ENCODE measurements at regions not wholly inside any gene's neighbourhood (a gene's known extent, or its start where the extent isn't known, plus 50 kb on each side); places are given as distances from the start of the nearest gene placed in this dataset.
"Not testable (repeated sequence)": the region's sequence is repeated elsewhere in the genome, so short reads cannot be mapped to it uniquely, and the experiment has no call there.

DNA sequence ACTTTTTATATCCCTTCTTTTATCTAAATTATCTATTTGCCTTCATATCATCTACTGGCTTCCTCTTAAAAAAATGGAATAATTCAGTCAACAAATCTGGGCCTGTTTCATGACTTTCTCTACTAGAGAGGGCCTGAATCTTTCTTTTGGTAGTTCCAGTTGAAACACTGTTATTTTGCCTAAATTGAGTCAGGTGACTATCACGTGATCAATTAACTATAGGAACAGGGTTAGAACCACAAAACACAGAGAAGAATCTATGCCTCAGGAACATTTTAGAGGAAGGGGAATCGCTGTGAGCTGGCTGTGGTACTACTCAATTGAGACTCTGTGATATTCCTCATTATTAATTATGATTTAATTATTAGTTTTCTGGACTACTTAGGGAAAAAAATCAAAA is 736.7 kb upstream of the PITX2 start:
- TF ChIP-seq, protein P1, sequence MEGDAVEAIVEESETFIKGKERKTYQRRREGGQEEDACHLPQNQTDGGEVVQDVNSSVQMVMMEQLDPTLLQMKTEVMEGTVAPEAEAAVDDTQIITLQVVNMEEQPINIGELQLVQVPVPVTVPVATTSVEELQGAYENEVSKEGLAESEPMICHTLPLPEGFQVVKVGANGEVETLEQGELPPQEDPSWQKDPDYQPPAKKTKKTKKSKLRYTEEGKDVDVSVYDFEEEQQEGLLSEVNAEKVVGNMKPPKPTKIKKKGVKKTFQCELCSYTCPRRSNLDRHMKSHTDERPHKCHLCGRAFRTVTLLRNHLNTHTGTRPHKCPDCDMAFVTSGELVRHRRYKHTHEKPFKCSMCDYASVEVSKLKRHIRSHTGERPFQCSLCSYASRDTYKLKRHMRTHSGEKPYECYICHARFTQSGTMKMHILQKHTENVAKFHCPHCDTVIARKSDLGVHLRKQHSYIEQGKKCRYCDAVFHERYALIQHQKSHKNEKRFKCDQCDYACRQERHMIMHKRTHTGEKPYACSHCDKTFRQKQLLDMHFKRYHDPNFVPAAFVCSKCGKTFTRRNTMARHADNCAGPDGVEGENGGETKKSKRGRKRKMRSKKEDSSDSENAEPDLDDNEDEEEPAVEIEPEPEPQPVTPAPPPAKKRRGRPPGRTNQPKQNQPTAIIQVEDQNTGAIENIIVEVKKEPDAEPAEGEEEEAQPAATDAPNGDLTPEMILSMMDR (IDR thresholded peaks at IDR 0.05), result no peak
- intact Hi-C loops (cut with DNase I), result no loop called here
- ATAC-seq, result no peak
- H3K27ac ChIP-seq, result no peak overlapping the region
- no peaks in the 10 kb centered on the region for H3K27me3 ChIP-seq
- H3K9me3 ChIP-seq, result peaks cover 0 to 18% (median 0%) of the 10 kb centered on the region in 11 donors
- DNase-seq, result no peak
- no peaks in the 10 kb centered on the region for H3K4me1 ChIP-seq
- H3K4me3 ChIP-seq, result no peak overlapping the region
- H3K36me3 ChIP-seq, result no peaks in the 10 kb centered on the region
- WGBS, 2 donors, result 81 to 83% methylated on average over 2 of the region's 2 CpGs

DNA sequence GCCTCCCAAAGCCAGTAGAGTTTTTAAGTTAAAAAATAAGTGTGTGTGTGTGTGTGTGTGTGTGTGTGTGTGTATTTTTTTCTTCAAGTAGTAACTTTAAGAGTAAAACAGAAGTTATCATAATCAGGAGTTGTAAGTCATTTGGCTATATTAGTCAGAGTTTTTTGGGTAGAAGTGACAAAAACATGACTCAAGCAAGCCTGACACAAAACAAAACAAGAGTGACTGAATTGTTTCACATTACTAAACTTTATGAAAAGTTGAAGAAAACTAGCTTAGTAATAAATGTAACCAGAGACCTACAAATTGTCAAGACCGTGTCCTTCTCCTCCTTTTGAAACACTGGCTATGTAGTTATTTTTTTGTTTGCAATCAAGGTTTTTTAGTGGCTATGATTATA is 738.0 kb upstream of the PITX2 start:
- H3K4me3 ChIP-seq, result no peak overlapping the region
- DNase-seq (no peak), ATAC-seq (no peak)
- intact Hi-C loops (cut with DNase I), result no loop called here
- no peaks in the 10 kb centered on the region for H3K36me3 ChIP-seq
- no peaks in the 10 kb centered on the region for H3K4me1 ChIP-seq
- TF ChIP-seq, protein P1 (IDR thresholded peaks at IDR 0.05), result no peak
- WGBS, 2 donors, result 62 to 79% methylated on average over 1 of the region's 1 CpG
- H3K27ac ChIP-seq, result no peak overlapping the region
- no peaks in the 10 kb centered on the region for H3K27me3 ChIP-seq
- peaks cover 0 to 27% (median 0%) of the 10 kb centered on the region in 11 donors for H3K9me3 ChIP-seq

DNA sequence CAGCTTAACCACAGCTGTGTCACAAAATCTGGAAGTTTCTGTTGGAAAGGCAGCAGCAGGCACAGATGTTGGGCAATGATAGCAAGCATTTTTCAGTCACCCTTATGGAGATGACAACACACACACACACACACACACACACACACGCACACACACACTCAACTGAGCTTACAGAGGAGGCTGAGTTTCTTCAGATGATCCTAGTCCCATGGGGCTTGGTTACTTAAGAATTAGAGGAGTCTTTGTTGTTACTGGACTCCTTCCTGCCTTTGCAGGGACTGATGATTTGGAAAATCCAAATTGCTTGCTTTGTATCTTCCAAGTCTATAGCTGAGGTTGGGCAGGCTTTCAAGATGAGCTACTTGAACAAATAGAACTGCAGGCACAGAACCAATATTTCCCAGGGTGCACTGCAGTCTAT is 740.1 kb upstream of the PITX2 start:
- no peak overlapping the region for H3K27ac ChIP-seq
- H3K27me3 ChIP-seq, result no peaks in the 10 kb centered on the region
- H3K4me1 ChIP-seq, result no peaks in the 10 kb centered on the region
- peak in 1 of 2 donors; percentile 27 for DNase-seq
- TF ChIP-seq, protein P1 (IDR thresholded peaks at IDR 0.05), result no peak
- ATAC-seq, result peak in 4 of 8 donors; percentile 47 to 65 (median 54)
- 58 to 70% methylated on average over 1 of the region's 1 CpG for WGBS, 2 donors
- H3K9me3 ChIP-seq, result peaks cover 0 to 27% (median 0%) of the 10 kb centered on the region in 11 donors
- H3K4me3 ChIP-seq, result no peak overlapping the region
- no peaks in the 10 kb centered on the region for H3K36me3 ChIP-seq
- intact Hi-C loops (cut with DNase I), result no loop called here

DNA sequence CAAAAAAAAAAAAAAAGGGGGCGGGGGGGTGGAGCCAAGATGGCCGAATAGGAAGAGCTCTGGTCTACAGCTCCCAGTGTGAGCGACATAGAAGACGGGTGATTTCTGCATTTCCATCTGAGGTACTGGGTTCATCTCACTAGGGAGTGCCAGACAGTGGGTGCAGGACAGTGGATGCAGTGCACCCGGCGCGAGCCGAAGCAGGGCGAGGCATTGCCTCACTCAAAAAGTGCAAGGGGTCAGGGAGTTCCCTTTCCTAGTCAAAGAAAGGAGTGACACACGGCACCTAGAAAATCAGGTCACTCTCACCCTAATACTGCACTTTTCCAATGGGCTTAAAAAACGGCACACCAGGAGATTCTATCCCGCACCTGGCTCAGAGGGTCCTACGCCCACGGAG is 755.0 kb upstream of the PITX2 start:
- WGBS, 2 donors, result 91 to 96% methylated on average over 14 of the region's 14 CpGs
- intact Hi-C loops (cut with DNase I); H3K36me3 ChIP-seq; ATAC-seq; H3K27me3 ChIP-seq; H3K27ac ChIP-seq; H3K9me3 ChIP-seq; H3K4me1 ChIP-seq; H3K4me3 ChIP-seq; DNase-seq: not testable (repeated sequence)

DNA sequence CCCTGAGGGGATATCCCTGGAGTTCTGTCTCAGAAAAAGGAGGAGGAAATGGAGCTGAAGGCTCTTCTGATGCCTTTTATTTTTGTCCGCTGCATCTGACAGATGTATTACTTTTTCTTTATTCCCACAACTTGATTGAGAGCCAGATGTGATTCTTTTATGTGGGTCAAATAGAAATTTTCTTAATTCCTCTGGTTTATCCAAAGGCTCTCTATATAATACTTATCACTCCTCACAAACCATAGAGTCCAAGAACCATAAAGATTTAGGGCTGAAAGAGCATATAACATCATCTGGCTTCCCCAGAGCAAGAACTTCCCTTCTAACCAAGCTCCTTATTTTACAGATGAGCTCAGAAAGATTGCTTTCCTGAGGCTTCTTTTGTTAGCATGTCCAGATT is 756.7 kb upstream of the FAM241A start:
- H3K9me3 ChIP-seq, result no peaks in the 10 kb centered on the region
- H3K27me3 ChIP-seq, result no peaks in the 10 kb centered on the region
- intact Hi-C loops (cut with DNase I), result no loop called here
- H3K27ac ChIP-seq, result no peak overlapping the region
- ATAC-seq (no peak), DNase-seq (no peak)
- H3K4me1 ChIP-seq, result no peaks in the 10 kb centered on the region
- no peak overlapping the region for H3K4me3 ChIP-seq
- TF ChIP-seq, protein P1 (IDR thresholded peaks at IDR 0.05), result no peak
- WGBS, 2 donors, result 71 to 75% methylated on average over 1 of the region's 1 CpG
- H3K36me3 ChIP-seq, result no peaks in the 10 kb centered on the region
